ENCODE measurements at regions not wholly inside any gene's neighbourhood (a gene's known extent, or its start where the extent isn't known, plus 50 kb on each side); places are given as distances from the start of the nearest gene placed in this dataset.

GRCh38 chr2:195238826-195239225 lies 418.2 kb upstream of the SLC39A10 start:
- no TSS peak for BruUV-seq (replicated peaks)
- ChIA-PET SMC1A (ENCODE audit: uncharacterized antibody, unreplicated experiment) (no interaction called here), POLR2A (no interaction called here), RAD21 (ENCODE audit: unreplicated experiment) (no interaction called here), CTCF (no interaction called here)
- H3K9me3 ChIP-seq (replicated peaks; ENCODE audit: control insufficient read depth, insufficient read depth, low read length): no peaks in the 10 kb centered on the region
- H3K79me2 ChIP-seq (ENCODE audit: control insufficient read depth, insufficient read depth, low read length): no peaks in the 10 kb centered on the region
- H3K36me3 ChIP-seq (ENCODE audit: control insufficient read depth in 2 of 2, insufficient read depth in 2 of 2, low read length in 1 of 2): no peaks in the 10 kb centered on the region
- no peak overlapping the region for H3K4me2 ChIP-seq (ENCODE audit: control insufficient read depth, insufficient read depth)
- FAIRE-seq: no peak
- no peak overlapping the region for H3K27ac ChIP-seq (ENCODE audit: control insufficient read depth, insufficient read depth)
- in situ Hi-C loops (cut with MboI): no loop called here
- no peaks in the 10 kb centered on the region for H4K20me1 ChIP-seq (ENCODE audit: control insufficient read depth, insufficient read depth)
- intact Hi-C loops (cut with micrococcal nuclease; ENCODE audit: unreplicated experiment): no loop called here
- no peak overlapping the region for H3K4me3 ChIP-seq
- H3K27me3 ChIP-seq (replicated peaks in 1 of 2; ENCODE audit: control insufficient read depth in 2 of 2, insufficient read depth in 2 of 2, low read length in 1 of 2): no peaks in the 10 kb centered on the region
- H2AFZ ChIP-seq (ENCODE audit: control insufficient read depth, low read depth, low read length): no peak overlapping the region
- WGBS (ENCODE audit: insufficient coverage, insufficient replicate concordance, low lambda C conversion rate, missing lambda C conversion rate): 0% methylated on average over 3 of the region's 3 CpGs
- DNase-seq (ENCODE audit: low read depth, low spot score): no peak
- no peak for TF ChIP-seq CREB1 (IDR thresholded peaks at IDR 0.05; ENCODE audit: low read depth)
- no peak for TF ChIP-seq ZBTB40 (IDR thresholded peaks at IDR 0.05; ENCODE audit: borderline replicate concordance)
- TF ChIP-seq BHLHE40 (IDR thresholded peaks at IDR 0.05; ENCODE audit: borderline replicate concordance in 1 of 2, low read depth in 2 of 2, low read length in 1 of 2): no peak
- TF ChIP-seq MAX (IDR thresholded peaks at IDR 0.05; ENCODE audit: low read depth, low read length): no peak
- TF ChIP-seq RAD21 (IDR thresholded peaks at IDR 0.05; ENCODE audit: insufficient read depth, low read depth, low read length): no peak
- no peak for TF ChIP-seq MYB (IDR thresholded peaks at IDR 0.05; ENCODE audit: borderline replicate concordance, low read depth, low read length)
- no peak for TF ChIP-seq SPI1 (IDR thresholded peaks at IDR 0.05; ENCODE audit: borderline replicate concordance, insufficient read depth, low read depth, low read length)
- TF ChIP-seq JUNB (IDR thresholded peaks at IDR 0.05): no peak
- no peak for TF ChIP-seq E2F8 (IDR thresholded peaks at IDR 0.05; ENCODE audit: low read depth, partially characterized antibody)
- no peak for TF ChIP-seq SKIL (IDR thresholded peaks at IDR 0.05; ENCODE audit: low read depth, poor library complexity, severe bottlenecking)
- no peak for TF ChIP-seq ETV6 (conservative IDR thresholded peaks at IDR 0.05 in 1 of 2, IDR thresholded peaks at IDR 0.05 in 1 of 2; ENCODE audit: borderline replicate concordance in 1 of 2, low read depth in 1 of 2)
- TF ChIP-seq NBN (IDR thresholded peaks at IDR 0.05): no peak
- no peak for TF ChIP-seq ZNF622 (IDR thresholded peaks at IDR 0.05)
- TF ChIP-seq ZNF217 (IDR thresholded peaks at IDR 0.05): no peak
- no peak overlapping the region for H3K9ac ChIP-seq (ENCODE audit: control insufficient read depth, insufficient read depth, low read length)
- no peaks in the 10 kb centered on the region for H3K4me1 ChIP-seq (ENCODE audit: control insufficient read depth, insufficient read depth, low read length)
- ATAC-seq: no peak

Measured in GM12878 (cell line).